ACC112 (cell line): ENCODE measurements at regions not wholly inside any gene's neighbourhood (a gene's known extent, or its start where the extent isn't known, plus 50 kb on each side); places are given as distances from the start of the nearest gene placed in this dataset.
"Not testable (repeated sequence)": the region's sequence is repeated elsewhere in the genome, so short reads cannot be mapped to it uniquely, and the experiment has no call there.

ENCODE experiments used
- H2AFZ ChIP-seq: fragments of 200-600 bp; sonication (generic); one replicate; pipeline ENCODE4 v1.6.0; 2017; ENCODE audit warnings: antibody characterized with exemption, low read length; ENCODE audit not compliant: unreplicated experiment
- H3K27ac ChIP-seq: fragments of 200-600 bp; sonication (generic); 2 replicates; pipeline ENCODE4 v1.5.1; 2014; ENCODE audit warnings: low read depth, mild to moderate bottlenecking, antibody characterized with exemption, low read length, moderate library complexity
- H3K27me3 ChIP-seq: fragments of 200-600 bp; sonication (generic); 2 replicates; pipeline ENCODE4 v1.6.1; 2014; ENCODE audit warnings: mild to moderate bottlenecking, antibody characterized with exemption, low read length, moderate library complexity, mixed read lengths; ENCODE audit not compliant: insufficient read depth
- H3K36me3 ChIP-seq: fragments of 200-600 bp; sonication (generic); 2 replicates; pipeline ENCODE4 v1.6.1; 2016; ENCODE audit warnings: mild to moderate bottlenecking, antibody characterized with exemption, low read length, moderate library complexity, mixed read lengths; ENCODE audit not compliant: insufficient read depth
- H3K4me1 ChIP-seq: fragments of 200-600 bp; sonication (generic); one replicate; pipeline ENCODE4 v1.6.1; 2016; ENCODE audit warnings: low read length, mixed read lengths; ENCODE audit not compliant: insufficient read depth, unreplicated experiment, control insufficient read depth
- H3K4me3 ChIP-seq: fragments of 200-600 bp; sonication (generic); 2 replicates; pipeline ENCODE4 v1.5.1; 2014; ENCODE audit warnings: mild to moderate bottlenecking, low read depth, low read length
- H3K79me2 ChIP-seq: fragments of 200-600 bp; sonication (generic); one replicate; pipeline ENCODE4 v1.6.0; 2016; ENCODE audit warnings: low read length; ENCODE audit not compliant: control insufficient read depth, unreplicated experiment, insufficient read depth

GRCh38 chr2:101609433-101609832 is 88.1 kb upstream of the MAP4K4 start:
- no peaks in the 10 kb centered on the region for H3K27me3 ChIP-seq
- H2AFZ ChIP-seq = no peak overlapping the region
- no peaks in the 10 kb centered on the region for H3K79me2 ChIP-seq
- no peaks in the 10 kb centered on the region for H3K4me1 ChIP-seq
- H3K36me3 ChIP-seq = no peaks in the 10 kb centered on the region
- H3K4me3 ChIP-seq = no peak overlapping the region
- H3K27ac ChIP-seq = no peak overlapping the region

- Histone ChIP-seq H3K36me3 (no peaks in the 10 kb centered on the region), H3K27ac (no peak overlapping the region), H3K27me3 (no peaks in the 10 kb centered on the region), H3K4me3 (no peak overlapping the region), H3K4me1 (no peaks in the 10 kb centered on the region), H2AFZ (no peak overlapping the region), H3K79me2 (no peaks in the 10 kb centered on the region)
Observed at GRCh38 chr2:101608408-101609310, 88.8 kb upstream of the MAP4K4 start.

- Histone ChIP-seq H3K4me1 (no peaks in the 10 kb centered on the region), H3K79me2 (no peaks in the 10 kb centered on the region), H2AFZ (no peak overlapping the region), H3K4me3 (no peak overlapping the region), H3K27me3 (no peaks in the 10 kb centered on the region), H3K36me3 (no peaks in the 10 kb centered on the region), H3K27ac (no peak overlapping the region)
Observed at GRCh38 chr2:101597347-101597944, 100.1 kb upstream of the MAP4K4 start.

- no peaks in the 10 kb centered on the region for H3K36me3 ChIP-seq
- no peak overlapping the region for H3K4me3 ChIP-seq
- no peak overlapping the region for H3K27ac ChIP-seq
- H3K79me2 ChIP-seq = no peaks in the 10 kb centered on the region
- no peaks in the 10 kb centered on the region for H3K27me3 ChIP-seq
- no peak overlapping the region for H2AFZ ChIP-seq
- H3K4me1 ChIP-seq = no peaks in the 10 kb centered on the region
Observed at GRCh38 chr2:101596333-101596732, 101.2 kb upstream of the MAP4K4 start.

- H3K36me3 ChIP-seq = no peaks in the 10 kb centered on the region
- H3K27ac ChIP-seq = no peak overlapping the region
- H2AFZ ChIP-seq = no peak overlapping the region
- H3K79me2 ChIP-seq = no peaks in the 10 kb centered on the region
- H3K27me3 ChIP-seq = no peaks in the 10 kb centered on the region
- no peak overlapping the region for H3K4me3 ChIP-seq
- H3K4me1 ChIP-seq = no peaks in the 10 kb centered on the region
Observed at GRCh38 chr2:101587251-101587650, 110.3 kb upstream of the MAP4K4 start.

- no peaks in the 10 kb centered on the region for H3K27me3 ChIP-seq
Observed at GRCh38 chr2:101583861-101584260, 108.9 kb upstream of the RFX8 start.

GRCh38 chr2:101581675-101582299 is 106.9 kb upstream of the RFX8 start:
- no peaks in the 10 kb centered on the region for H3K36me3 ChIP-seq

More at GRCh38 chr2:101583861-101584260, 108.9 kb upstream of the RFX8 start:
- Histone ChIP-seq H3K79me2 (no peaks in the 10 kb centered on the region), H3K36me3 (no peaks in the 10 kb centered on the region), H2AFZ (no peak overlapping the region), H3K4me1 (no peaks in the 10 kb centered on the region), H3K4me3 (no peak overlapping the region), H3K27ac (no peak overlapping the region)

GRCh38 chr2:101580528-101580927 is 105.6 kb upstream of the RFX8 start:
- no peaks in the 10 kb centered on the region for H3K79me2 ChIP-seq
- H2AFZ ChIP-seq = no peak overlapping the region
- H3K4me3 ChIP-seq = no peak overlapping the region
- no peaks in the 10 kb centered on the region for H3K4me1 ChIP-seq
- H3K27ac ChIP-seq = no peak overlapping the region
- no peaks in the 10 kb centered on the region for H3K36me3 ChIP-seq
- no peaks in the 10 kb centered on the region for H3K27me3 ChIP-seq

More at GRCh38 chr2:101581675-101582299, 106.9 kb upstream of the RFX8 start:
- Histone ChIP-seq H3K79me2 (no peaks in the 10 kb centered on the region), H3K27ac (no peak overlapping the region), H2AFZ (no peak overlapping the region), H3K4me1 (no peaks in the 10 kb centered on the region), H3K4me3 (no peak overlapping the region), H3K27me3 (no peaks in the 10 kb centered on the region)

GRCh38 chr2:101578671-101579070 is 103.8 kb upstream of the RFX8 start:
- Histone ChIP-seq H3K4me3 (no peak overlapping the region), H3K27me3 (no peaks in the 10 kb centered on the region), H2AFZ (no peak overlapping the region), H3K79me2 (no peaks in the 10 kb centered on the region), H3K4me1 (no peaks in the 10 kb centered on the region), H3K27ac (no peak overlapping the region), H3K36me3 (no peaks in the 10 kb centered on the region)

- H3K4me3 ChIP-seq, H3K36me3 ChIP-seq, H3K4me1 ChIP-seq, H3K27me3 ChIP-seq, H3K79me2 ChIP-seq, H2AFZ ChIP-seq, H3K27ac ChIP-seq: not testable (repeated sequence)
Observed at GRCh38 chr2:101578135-101578534, 103.2 kb upstream of the RFX8 start.
